ENCODE measurements at regions not wholly inside any gene's neighbourhood (a gene's known extent, or its start where the extent isn't known, plus 50 kb on each side); places are given as distances from the start of the nearest gene placed in this dataset.
"Not testable (repeated sequence)": the region's sequence is repeated elsewhere in the genome, so short reads cannot be mapped to it uniquely, and the experiment has no call there.

- no peak for DNase-seq
These were observed 271.9 kb upstream of the PDE3A start for GRCh38 chr12:20096430-20096829.

DNA sequence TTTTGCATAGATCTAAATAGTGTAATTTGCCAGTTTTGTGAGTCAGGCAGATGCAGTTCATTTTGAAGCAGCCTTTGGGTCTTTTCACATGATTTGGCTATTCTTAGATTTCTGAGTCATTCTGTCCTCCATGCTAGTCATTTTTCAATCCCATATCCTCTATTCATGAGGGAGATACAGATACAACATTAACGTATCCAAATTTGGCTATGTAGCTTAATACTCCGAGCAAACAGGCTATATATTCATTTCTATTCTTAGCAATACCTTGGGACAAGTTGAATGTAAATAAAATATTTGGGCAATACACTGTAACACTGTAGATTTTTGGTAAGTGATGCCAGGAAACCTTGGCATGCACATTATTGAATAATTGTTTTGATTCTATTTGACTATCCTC is 270.7 kb upstream of the PDE3A start:
- no peak for DNase-seq

DNA sequence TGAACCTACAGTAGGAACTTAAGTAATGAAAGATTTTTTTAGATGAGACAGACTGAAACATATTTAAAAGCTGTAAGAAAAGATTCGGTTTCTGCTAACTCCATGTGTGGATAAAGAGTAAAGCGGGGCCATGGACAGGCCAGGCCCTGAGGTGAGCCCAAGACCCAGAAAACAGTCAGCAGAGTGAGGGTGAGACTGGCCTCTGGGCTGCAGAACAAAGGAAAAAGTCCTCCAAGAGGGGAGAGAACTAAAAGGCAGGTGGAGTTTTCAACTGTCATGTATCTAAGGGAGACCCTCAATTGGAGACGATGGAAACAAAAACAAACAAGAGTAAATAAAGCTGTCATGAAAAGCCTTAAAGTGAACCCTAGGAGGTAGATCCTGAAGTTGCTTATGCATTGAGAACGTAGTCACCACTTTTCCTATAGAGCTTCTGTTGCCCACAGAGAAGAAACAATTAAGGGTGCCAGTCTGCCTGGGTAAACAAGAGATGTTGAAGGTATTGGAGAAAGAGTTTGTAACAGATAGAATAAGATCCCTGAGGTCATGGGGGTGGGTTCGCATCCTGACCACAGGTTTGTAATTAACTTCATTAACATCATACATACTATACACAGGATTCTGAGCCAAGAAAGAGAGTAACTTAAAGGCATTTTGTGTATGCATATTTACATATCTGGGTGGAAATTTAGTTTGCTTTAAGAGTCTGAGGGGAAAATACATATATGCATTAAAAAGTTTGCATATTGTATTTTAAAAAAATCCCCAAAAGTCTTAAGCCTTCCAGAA is 268.7 kb upstream of the PDE3A start:
- DNase-seq = no peak

- DNase-seq = no peak
These were observed 267.3 kb upstream of the PDE3A start for GRCh38 chr12:20101046-20101445.

- no peak for DNase-seq
These were observed 262.4 kb upstream of the PDE3A start for GRCh38 chr12:20105943-20106342.

- no peak for DNase-seq
These were observed 258.7 kb upstream of the PDE3A start for GRCh38 chr12:20109676-20110075.

DNA sequence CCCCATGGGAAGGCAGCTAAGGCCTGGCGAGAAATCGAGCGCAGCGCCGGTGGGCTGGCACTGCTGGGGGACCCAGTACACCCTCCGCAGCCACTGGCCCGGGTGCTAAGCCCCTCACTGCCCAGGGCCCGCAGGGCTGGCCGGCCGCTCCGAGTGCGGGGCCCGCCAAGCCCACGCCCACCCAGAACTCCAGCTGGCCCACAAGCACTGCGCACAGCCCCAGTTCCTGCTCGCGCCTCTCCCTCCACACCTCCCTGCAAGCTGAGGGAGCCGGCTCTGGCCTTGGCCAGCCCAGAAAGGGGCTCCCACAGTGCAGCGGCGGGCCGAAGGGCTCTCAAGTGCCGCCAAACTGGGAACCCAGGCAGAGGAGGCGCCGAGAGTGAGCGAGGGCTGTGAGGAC is 253.0 kb upstream of the PDE3A start:
- not testable (repeated sequence) for DNase-seq

GRCh38 chr12:20119596-20120402 is 248.5 kb upstream of the PDE3A start:
- no peak for DNase-seq

GRCh38 chr12:20120403-20120725 is 248.0 kb upstream of the PDE3A start:
- no peak for DNase-seq

DNA sequence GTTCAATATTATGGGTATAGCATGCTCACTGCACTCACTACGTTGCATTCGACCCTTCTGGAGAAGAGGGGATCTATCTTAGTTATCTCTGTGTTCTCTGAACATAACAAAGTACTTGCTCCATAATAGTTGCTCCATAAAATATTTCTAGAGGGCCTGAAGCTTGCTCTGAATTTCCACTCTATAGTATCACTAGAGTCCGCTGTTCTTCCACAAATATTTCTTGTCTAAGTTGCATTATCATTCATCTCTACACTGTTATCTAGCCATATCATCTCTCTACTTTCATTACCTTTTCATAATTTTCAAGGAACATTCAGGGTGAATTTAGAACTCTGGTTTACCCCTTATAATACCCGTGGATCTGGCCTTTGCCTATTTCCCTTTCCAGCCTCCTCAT is 246.1 kb upstream of the PDE3A start:
- no peak for DNase-seq

DNA sequence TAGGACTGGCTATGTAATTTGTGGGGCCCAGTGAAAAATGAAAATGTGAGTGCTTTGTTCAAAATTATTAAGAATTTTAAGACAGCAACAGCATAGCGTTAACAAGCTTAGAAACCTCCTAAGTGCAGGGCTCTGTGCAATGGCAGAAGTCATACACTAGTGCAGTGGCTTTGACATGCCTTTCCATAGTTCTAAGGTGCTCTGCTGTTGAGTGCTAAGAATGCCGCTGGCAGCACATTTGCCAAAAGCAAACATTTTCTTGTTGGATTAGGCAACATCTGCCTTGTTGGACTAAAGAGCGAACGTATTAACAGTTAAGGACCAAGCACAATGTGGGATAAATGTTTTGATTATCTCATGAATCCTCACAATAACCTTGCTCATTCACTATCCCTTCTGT is 244.9 kb upstream of the PDE3A start:
- DNase-seq = no peak

GRCh38 chr12:20125276-20125798 is 243.0 kb upstream of the PDE3A start:
- no peak for DNase-seq

GRCh38 chr12:20126601-20127000 is 241.7 kb upstream of the PDE3A start:
- DNase-seq = no peak

DNA sequence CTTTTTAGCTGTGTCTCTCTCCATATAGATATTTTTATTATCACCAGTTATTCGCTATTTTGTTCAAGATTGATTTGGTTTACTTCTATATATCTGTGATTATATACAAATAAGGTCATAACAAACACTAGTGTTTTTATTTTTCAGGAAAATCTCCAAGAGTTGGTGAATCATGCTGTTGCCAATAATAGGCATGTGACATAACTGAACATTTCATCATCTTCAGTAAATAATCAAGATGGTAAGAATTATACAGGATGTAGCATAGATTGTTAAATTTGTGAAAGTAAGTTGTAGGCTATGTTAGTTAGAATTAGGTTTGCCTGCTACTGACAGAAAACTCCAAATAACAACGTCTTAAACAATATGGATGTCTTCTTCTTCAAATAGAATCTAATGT is 240.9 kb upstream of the PDE3A start:
- DNase-seq = no peak

DNA sequence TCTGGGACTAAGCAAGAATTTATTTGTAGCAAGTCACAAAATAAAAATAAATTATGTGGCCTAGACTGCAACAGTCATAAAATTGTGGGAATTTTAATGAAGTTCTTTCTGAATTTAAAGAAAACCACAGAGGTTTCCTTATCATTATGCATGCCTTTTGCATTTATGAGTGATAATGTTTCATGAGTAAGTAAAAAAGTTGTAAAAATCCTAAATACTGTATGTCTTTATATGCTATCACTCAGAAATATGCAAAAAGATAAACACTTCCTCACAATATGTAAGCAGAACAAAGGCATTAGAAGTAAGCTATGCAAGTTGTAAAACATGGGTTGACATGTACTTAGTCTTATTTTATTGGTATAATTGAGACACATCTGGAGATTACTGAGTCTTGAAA is 239.4 kb upstream of the PDE3A start:
- no peak for DNase-seq

GRCh38 chr12:20132818-20133217 is 235.5 kb upstream of the PDE3A start:
- DNase-seq = no peak

- no peak for DNase-seq
These were observed 233.7 kb upstream of the PDE3A start for GRCh38 chr12:20134652-20135051.

- no peak for DNase-seq
These were observed 227.6 kb upstream of the PDE3A start for GRCh38 chr12:20140751-20141150.

- DNase-seq = no peak
These were observed 226.0 kb upstream of the PDE3A start for GRCh38 chr12:20142316-20142715.

- DNase-seq = no peak
These were observed 225.4 kb upstream of the PDE3A start for GRCh38 chr12:20142956-20143355.

DNA sequence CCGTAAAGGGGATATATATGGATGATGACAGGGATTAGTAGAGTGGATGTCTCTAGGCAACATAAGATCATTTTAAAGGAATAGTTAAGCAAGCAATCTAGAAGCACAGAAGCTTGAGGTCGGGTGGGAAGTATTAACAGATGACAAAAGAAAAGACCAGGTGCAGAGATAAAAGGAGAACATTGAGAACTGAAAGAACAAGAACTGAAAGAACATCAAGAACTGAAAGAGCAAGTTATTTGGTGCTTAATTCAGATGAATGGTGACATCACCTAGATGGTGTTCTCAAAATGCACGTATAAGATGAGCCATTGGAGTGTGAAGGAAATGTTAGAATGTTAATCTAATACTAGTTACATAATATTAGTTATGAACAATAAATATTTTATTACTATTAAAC is 224.0 kb upstream of the PDE3A start:
- no peak for DNase-seq

GRCh38 chr12:20148241-20148640 is 220.1 kb upstream of the PDE3A start:
- no peak for DNase-seq

DNA sequence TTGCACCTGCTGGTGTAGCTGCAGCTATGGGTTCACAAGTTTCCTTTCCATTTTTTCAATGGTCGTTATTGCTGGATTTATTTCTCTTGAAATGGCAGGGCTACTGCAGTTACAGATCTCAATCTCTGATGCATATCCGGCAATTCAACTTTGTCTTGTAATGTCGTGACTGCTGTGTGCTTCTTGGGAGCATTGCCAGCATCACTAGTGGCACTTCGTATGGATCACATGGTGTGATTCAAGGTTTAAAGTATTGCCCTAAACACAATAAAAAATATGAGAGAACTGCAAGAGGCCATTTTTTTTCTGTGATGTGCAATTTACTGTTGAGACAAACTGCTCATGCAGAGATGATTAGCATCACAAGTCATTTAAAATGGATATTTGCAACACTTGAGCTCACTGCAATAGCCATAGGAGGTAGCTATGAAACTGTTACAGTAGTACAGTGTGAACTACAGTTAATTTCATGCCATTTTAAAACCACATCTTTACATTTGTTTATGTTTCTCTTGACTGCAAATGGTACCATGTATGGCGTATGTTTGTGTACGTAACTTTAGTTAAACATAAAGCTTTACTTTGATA is 217.4 kb upstream of the PDE3A start:
- no peak for DNase-seq

GRCh38 chr12:20154052-20154451 is 214.3 kb upstream of the PDE3A start:
- DNase-seq = no peak

Measured in NCI-H526 treated with DMSO at 0.1 percent for 48 hours (cell line).